ENCODE measurements at regions not wholly inside any gene's neighbourhood (a gene's known extent, or its start where the extent isn't known, plus 50 kb on each side); places are given as distances from the start of the nearest gene placed in this dataset.
"Not testable (repeated sequence)": the region's sequence is repeated elsewhere in the genome, so short reads cannot be mapped to it uniquely, and the experiment has no call there.

DNA sequence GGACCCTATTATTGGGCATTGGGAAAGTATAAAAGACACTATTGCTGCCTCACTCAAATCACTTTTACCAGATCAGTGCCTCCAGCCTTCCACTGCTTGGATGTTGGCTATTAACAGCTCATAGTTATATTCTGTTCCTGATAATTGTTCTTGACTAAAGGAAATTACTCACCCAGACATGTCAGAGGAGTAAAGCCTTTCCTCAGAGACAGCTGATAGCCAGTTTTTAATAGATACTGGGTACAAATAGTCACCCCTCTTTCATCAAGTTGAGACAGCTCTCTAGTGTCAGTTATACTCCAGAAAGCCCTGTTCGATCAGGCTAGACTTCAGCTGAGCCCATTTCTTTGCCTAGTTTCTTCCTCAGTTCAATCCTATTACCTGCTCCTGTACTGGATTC, 876.1 kb upstream of the B3GALT2 start:
- no peaks in the 10 kb centered on the region for H3K9me3 ChIP-seq (ENCODE audit: control insufficient read depth in 1 of 2, low read length in 2 of 2)
- no peaks in the 10 kb centered on the region for H3K36me3 ChIP-seq (ENCODE audit: control insufficient read depth in 1 of 2, insufficient read depth in 2 of 2, low read length in 2 of 2)
- H3K27ac ChIP-seq (ENCODE audit: low read length), result no peak overlapping the region
- no peak overlapping the region for H3K4me3 ChIP-seq (ENCODE audit: low read depth in 1 of 2, low read length in 2 of 2)
- H3K4me1 ChIP-seq (ENCODE audit: control insufficient read depth in 1 of 2, insufficient read depth in 2 of 2, low read length in 2 of 2), result no peaks in the 10 kb centered on the region
- no peaks in the 10 kb centered on the region for H3K27me3 ChIP-seq (ENCODE audit: low read depth, low read length)

DNA sequence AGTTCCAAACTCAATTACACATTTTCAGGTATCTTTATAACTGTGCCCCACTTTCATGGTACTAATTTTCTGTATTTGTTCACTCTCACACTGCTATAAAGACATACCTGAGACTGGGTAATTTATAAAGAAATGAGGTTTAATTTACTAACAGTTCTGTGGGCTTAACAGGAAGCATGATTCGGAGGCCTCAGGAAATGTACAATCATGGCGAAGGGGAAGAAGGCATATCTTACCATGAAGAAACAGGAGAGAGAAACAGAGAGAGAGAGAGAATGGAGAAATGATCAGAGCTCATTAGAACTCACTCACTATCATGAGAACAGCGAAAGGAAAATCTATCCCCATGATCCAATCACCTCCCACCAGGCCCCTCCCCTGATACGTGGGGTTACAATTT, 874.1 kb upstream of the B3GALT2 start:
- H3K9me3 ChIP-seq (ENCODE audit: control insufficient read depth in 1 of 2, low read length in 2 of 2), result no peaks in the 10 kb centered on the region
- no peaks in the 10 kb centered on the region for H3K27me3 ChIP-seq (ENCODE audit: low read depth, low read length)
- H3K4me1 ChIP-seq (ENCODE audit: control insufficient read depth in 1 of 2, insufficient read depth in 2 of 2, low read length in 2 of 2), result peaks cover 0 to under 1% of the 10 kb centered on the region in 2 donors
- H3K36me3 ChIP-seq (ENCODE audit: control insufficient read depth in 1 of 2, insufficient read depth in 2 of 2, low read length in 2 of 2), result no peaks in the 10 kb centered on the region
- no peak overlapping the region for H3K27ac ChIP-seq (ENCODE audit: low read length)
- no peak overlapping the region for H3K4me3 ChIP-seq (ENCODE audit: low read depth in 1 of 2, low read length in 2 of 2)

DNA sequence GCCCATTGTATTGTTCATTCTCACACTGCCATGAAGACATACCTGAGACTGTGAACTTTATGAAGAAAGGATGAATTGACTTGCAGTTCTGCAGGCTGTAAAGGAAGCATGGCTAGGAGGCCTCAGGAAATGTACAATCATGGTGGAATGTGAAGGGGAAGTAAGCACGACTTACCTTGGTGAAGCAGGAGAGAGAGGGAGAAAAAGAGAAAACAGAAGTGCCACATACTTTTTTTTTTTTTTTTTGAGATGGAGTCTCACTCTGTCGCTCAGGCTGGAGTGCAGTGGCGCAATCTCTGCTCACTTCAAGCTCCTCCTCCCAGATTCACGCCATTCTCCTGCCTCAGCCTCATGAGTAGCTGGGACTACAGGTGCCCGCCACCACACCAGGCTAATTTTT, 871.9 kb upstream of the B3GALT2 start:
- not testable (repeated sequence) for H3K9me3 ChIP-seq (ENCODE audit: control insufficient read depth in 1 of 2, low read length in 2 of 2); H3K27ac ChIP-seq (ENCODE audit: low read length); H3K4me3 ChIP-seq (ENCODE audit: low read depth in 1 of 2, low read length in 2 of 2); H3K4me1 ChIP-seq (ENCODE audit: control insufficient read depth in 1 of 2, insufficient read depth in 2 of 2, low read length in 2 of 2); H3K27me3 ChIP-seq (ENCODE audit: low read depth, low read length); H3K36me3 ChIP-seq (ENCODE audit: control insufficient read depth in 1 of 2, insufficient read depth in 2 of 2, low read length in 2 of 2)

DNA sequence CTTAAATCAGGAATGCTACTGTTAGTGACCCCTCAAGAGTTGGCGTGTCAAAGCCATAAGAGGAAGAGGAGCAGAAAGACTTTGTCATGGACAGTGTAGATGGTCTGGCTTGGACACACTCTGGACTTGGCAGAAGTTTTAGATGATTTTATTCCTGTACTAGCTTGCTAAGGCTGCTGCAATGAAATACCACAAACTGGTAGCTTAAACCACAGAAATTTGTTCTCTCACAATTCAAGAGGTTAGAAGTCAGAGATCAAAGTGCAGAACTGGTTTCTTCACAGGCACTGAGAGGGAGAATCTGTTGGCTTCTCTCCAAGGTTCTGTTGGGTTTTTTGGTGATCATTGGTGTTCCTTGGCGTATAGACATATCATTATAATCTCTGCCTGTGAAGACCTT, 869.8 kb upstream of the B3GALT2 start:
- Histone ChIP-seq H3K27me3 (ENCODE audit: low read depth, low read length) (no peaks in the 10 kb centered on the region), H3K27ac (ENCODE audit: low read length) (no peak overlapping the region), H3K36me3 (ENCODE audit: control insufficient read depth in 1 of 2, insufficient read depth in 2 of 2, low read length in 2 of 2) (no peaks in the 10 kb centered on the region), H3K9me3 (ENCODE audit: control insufficient read depth in 1 of 2, low read length in 2 of 2) (no peaks in the 10 kb centered on the region), H3K4me1 (ENCODE audit: control insufficient read depth in 1 of 2, insufficient read depth in 2 of 2, low read length in 2 of 2) (peaks cover 0 to 4% of the 10 kb centered on the region in 2 donors), H3K4me3 (ENCODE audit: low read depth in 1 of 2, low read length in 2 of 2) (no peak overlapping the region)

DNA sequence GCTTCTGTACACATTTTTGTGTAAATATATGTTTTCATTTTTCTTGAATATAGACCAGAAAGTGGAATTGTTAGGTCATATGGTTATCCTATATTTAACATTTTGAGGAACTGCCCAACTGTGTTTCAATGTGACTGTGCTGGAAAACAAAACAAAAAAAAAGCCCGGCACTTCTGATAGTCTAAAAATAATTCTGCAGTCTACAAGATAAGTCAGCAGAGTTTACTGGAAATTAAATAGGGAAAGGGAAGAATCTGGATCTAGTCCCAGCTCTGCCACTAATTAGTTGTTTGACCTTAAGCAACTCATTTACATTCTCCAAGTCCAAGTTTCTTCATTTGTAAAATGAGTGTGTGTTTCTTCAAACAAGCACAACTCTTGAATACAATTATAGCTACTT, 869.1 kb upstream of the B3GALT2 start:
- H3K4me1 ChIP-seq (ENCODE audit: control insufficient read depth in 1 of 2, insufficient read depth in 2 of 2, low read length in 2 of 2), result peaks cover 0 to 4% of the 10 kb centered on the region in 2 donors
- H3K9me3 ChIP-seq (ENCODE audit: control insufficient read depth in 1 of 2, low read length in 2 of 2), result no peaks in the 10 kb centered on the region
- H3K36me3 ChIP-seq (ENCODE audit: control insufficient read depth in 1 of 2, insufficient read depth in 2 of 2, low read length in 2 of 2), result no peaks in the 10 kb centered on the region
- no peak overlapping the region for H3K27ac ChIP-seq (ENCODE audit: low read length)
- H3K4me3 ChIP-seq (ENCODE audit: low read depth in 1 of 2, low read length in 2 of 2), result no peak overlapping the region
- H3K27me3 ChIP-seq (ENCODE audit: low read depth, low read length), result no peaks in the 10 kb centered on the region

DNA sequence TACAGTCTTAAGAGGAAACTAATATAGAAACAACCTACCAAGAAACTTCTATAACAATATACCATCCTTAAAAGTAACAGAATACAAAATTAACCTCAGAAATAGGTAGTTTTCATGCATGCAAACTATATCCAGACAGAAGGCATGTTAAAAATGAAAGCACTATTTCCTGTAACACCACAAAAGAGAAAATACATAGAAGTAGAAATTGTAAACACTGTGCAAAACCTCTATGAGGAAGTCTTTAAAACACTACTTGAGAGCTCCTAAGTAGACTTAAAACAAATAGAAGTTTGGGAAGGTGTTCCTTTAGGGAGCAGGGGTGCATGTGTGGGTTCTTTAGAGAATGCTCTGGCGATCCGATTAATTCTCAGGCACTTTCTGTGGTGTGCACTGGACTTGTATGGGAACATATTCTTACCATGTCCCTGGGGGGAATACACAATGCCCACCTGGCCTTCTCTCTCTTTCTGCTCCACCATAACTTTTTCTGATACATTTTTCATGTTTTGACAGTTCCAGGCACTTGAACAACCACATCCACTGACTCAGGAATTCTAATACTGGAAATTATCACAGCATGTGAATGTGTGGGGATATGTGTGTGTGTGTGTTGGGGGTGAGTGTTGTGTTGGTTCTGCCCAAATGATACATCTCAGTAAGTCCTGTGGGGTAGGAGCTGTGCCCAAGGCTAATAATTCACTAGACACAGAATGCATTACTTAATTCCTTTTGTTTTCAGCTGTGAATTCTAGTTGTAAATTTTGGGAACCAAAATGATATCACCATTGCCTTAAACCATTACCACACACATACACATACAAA, 866.3 kb upstream of the B3GALT2 start:
- peaks cover 0 to 4% of the 10 kb centered on the region in 2 donors for H3K4me1 ChIP-seq (ENCODE audit: control insufficient read depth in 1 of 2, insufficient read depth in 2 of 2, low read length in 2 of 2)
- no peaks in the 10 kb centered on the region for H3K9me3 ChIP-seq (ENCODE audit: control insufficient read depth in 1 of 2, low read length in 2 of 2)
- H3K27ac ChIP-seq (ENCODE audit: low read length), result no peak overlapping the region
- H3K4me3 ChIP-seq (ENCODE audit: low read depth in 1 of 2, low read length in 2 of 2), result no peak overlapping the region
- no peaks in the 10 kb centered on the region for H3K27me3 ChIP-seq (ENCODE audit: low read depth, low read length)
- H3K36me3 ChIP-seq (ENCODE audit: control insufficient read depth in 1 of 2, insufficient read depth in 2 of 2, low read length in 2 of 2), result no peaks in the 10 kb centered on the region

DNA sequence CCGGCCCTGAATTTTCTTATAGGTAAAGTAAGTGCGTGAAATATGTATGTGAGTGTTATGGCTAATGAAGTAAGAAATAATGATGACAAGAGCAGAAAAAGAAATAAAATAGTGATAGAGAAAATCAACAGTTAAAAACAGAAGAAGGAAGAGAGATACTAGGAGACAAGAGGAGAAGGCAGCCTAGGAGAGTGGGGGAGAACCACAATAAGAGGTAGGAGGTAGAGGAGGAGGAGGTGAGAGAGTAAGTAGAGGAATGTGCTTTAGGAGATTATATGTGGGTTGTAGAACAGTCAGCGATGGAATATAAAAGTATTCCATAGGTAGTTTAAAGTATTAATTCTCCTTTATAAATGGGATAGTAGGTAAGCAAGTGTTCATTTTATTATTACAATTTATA, 861.5 kb upstream of the B3GALT2 start:
- no peak overlapping the region for H3K27ac ChIP-seq (ENCODE audit: low read length)
- H3K9me3 ChIP-seq (ENCODE audit: control insufficient read depth in 1 of 2, low read length in 2 of 2), result no peaks in the 10 kb centered on the region
- H3K4me1 ChIP-seq (ENCODE audit: control insufficient read depth in 1 of 2, insufficient read depth in 2 of 2, low read length in 2 of 2), result no peaks in the 10 kb centered on the region
- no peak overlapping the region for H3K4me3 ChIP-seq (ENCODE audit: low read depth in 1 of 2, low read length in 2 of 2)
- no peaks in the 10 kb centered on the region for H3K27me3 ChIP-seq (ENCODE audit: low read depth, low read length)
- H3K36me3 ChIP-seq (ENCODE audit: control insufficient read depth in 1 of 2, insufficient read depth in 2 of 2, low read length in 2 of 2), result no peaks in the 10 kb centered on the region

DNA sequence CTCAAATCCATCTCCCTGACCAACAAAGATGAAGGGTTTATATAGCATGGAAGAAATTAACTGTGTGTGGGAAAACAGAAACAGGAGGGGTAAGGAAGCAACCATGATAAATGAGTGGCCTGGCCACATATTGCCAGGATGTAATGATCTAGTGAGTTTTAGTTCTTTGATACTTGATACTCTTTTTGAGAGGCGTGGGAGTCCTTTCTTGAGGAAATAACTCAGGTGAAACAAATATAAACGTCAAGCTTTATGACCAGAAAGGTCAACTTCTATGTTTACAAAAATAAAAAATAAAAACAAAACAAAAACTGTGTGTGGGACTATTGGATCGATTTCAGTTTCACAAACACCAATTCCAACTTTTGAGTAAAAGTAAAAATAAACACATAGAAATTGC, 860.8 kb upstream of the B3GALT2 start:
- no peaks in the 10 kb centered on the region for H3K36me3 ChIP-seq (ENCODE audit: control insufficient read depth in 1 of 2, insufficient read depth in 2 of 2, low read length in 2 of 2)
- H3K4me1 ChIP-seq (ENCODE audit: control insufficient read depth in 1 of 2, insufficient read depth in 2 of 2, low read length in 2 of 2), result no peaks in the 10 kb centered on the region
- no peak overlapping the region for H3K4me3 ChIP-seq (ENCODE audit: low read depth in 1 of 2, low read length in 2 of 2)
- H3K27me3 ChIP-seq (ENCODE audit: low read depth, low read length), result no peaks in the 10 kb centered on the region
- no peak overlapping the region for H3K27ac ChIP-seq (ENCODE audit: low read length)
- H3K9me3 ChIP-seq (ENCODE audit: control insufficient read depth in 1 of 2, low read length in 2 of 2), result no peaks in the 10 kb centered on the region

DNA sequence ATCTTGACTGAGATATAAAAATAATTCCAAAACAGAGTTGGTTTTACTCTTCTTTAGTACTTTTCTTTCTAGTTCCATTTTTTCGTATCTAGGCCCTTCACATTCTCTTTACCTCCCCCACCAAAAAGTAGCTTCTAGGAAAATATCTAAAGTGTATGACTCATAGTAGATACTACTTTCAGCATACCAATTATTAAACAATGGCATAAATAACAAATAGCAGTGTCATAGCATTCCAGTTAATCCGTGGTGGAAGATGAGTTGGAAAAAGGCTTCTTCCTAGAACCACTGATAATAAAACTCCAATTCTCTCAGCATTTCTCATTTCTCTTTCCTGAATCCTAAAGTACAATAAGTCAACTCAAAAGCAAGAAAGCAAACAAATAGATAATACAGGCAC, 859.0 kb upstream of the B3GALT2 start:
- Histone ChIP-seq H3K27me3 (ENCODE audit: low read depth, low read length) (no peaks in the 10 kb centered on the region), H3K9me3 (ENCODE audit: control insufficient read depth in 1 of 2, low read length in 2 of 2) (no peaks in the 10 kb centered on the region), H3K36me3 (ENCODE audit: control insufficient read depth in 1 of 2, insufficient read depth in 2 of 2, low read length in 2 of 2) (no peaks in the 10 kb centered on the region), H3K27ac (ENCODE audit: low read length) (no peak overlapping the region), H3K4me1 (ENCODE audit: control insufficient read depth in 1 of 2, insufficient read depth in 2 of 2, low read length in 2 of 2) (no peaks in the 10 kb centered on the region), H3K4me3 (ENCODE audit: low read depth in 1 of 2, low read length in 2 of 2) (no peak overlapping the region)

DNA sequence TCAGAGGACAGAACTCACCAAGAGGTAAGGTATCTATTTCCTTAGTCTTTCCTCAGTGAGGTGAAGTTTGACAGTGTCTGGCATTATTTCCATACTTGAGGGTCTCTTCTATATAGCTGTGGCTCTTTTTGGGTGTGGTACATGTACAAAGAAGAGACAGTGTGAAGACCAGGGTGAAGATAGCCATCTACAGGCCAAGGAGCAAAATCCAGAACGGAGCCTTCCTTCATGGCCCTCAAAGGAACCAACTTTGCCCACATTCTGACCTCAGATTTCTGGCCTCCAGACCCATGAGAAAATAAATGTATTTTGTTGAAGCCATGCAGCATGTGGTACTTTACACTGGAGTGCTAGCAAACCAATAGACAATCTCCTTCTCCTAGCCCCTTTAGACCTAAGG, 858.5 kb upstream of the B3GALT2 start:
- Histone ChIP-seq H3K27ac (ENCODE audit: low read length) (no peak overlapping the region), H3K36me3 (ENCODE audit: control insufficient read depth in 1 of 2, insufficient read depth in 2 of 2, low read length in 2 of 2) (no peaks in the 10 kb centered on the region), H3K4me3 (ENCODE audit: low read depth in 1 of 2, low read length in 2 of 2) (no peak overlapping the region), H3K27me3 (ENCODE audit: low read depth, low read length) (no peaks in the 10 kb centered on the region), H3K9me3 (ENCODE audit: control insufficient read depth in 1 of 2, low read length in 2 of 2) (no peaks in the 10 kb centered on the region), H3K4me1 (ENCODE audit: control insufficient read depth in 1 of 2, insufficient read depth in 2 of 2, low read length in 2 of 2) (no peaks in the 10 kb centered on the region)

DNA sequence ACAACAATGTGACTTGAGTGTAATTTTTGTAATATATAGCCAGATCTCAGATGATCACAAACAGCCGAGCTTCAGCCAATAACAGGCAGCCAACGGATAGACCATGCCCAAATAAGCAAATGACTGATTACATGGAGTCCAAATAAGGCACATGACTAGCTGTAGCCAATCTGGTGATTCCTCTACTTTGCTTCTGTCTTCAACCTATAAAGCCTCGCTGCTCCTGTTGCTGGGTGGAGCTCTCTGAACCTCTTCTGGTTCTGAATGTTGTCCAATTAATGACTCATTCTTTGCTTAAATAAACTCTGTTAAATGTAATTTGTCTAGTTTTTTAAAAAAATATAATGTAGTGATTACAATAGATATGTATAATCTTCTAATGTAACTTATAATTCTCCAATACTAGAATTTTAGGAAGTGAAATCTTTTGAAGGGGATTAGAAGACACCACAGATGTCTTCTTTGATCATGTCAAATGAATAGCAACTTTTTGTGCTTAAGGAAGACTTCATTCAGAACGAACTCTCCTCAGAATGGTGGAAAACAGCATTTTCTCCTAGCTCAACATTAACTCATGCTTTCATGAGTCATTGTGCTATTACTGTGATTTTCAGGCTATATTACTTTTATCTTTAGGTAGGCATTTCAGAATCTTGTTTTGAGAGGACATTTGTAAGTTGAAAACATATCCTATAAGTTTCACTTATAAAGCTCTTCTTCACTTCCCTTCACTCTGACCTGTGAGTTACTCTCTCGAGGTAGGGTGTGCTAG, 857.8 kb upstream of the B3GALT2 start:
- Histone ChIP-seq H3K36me3 (ENCODE audit: control insufficient read depth in 1 of 2, insufficient read depth in 2 of 2, low read length in 2 of 2) (no peaks in the 10 kb centered on the region), H3K4me3 (ENCODE audit: low read depth in 1 of 2, low read length in 2 of 2) (no peak overlapping the region), H3K9me3 (ENCODE audit: control insufficient read depth in 1 of 2, low read length in 2 of 2) (no peaks in the 10 kb centered on the region), H3K27me3 (ENCODE audit: low read depth, low read length) (no peaks in the 10 kb centered on the region), H3K4me1 (ENCODE audit: control insufficient read depth in 1 of 2, insufficient read depth in 2 of 2, low read length in 2 of 2) (no peaks in the 10 kb centered on the region), H3K27ac (ENCODE audit: low read length) (no peak overlapping the region)
